ENCODE measurements at regions not wholly inside any gene's neighbourhood (a gene's known extent, or its start where the extent isn't known, plus 50 kb on each side); places are given as distances from the start of the nearest gene placed in this dataset.

DNA sequence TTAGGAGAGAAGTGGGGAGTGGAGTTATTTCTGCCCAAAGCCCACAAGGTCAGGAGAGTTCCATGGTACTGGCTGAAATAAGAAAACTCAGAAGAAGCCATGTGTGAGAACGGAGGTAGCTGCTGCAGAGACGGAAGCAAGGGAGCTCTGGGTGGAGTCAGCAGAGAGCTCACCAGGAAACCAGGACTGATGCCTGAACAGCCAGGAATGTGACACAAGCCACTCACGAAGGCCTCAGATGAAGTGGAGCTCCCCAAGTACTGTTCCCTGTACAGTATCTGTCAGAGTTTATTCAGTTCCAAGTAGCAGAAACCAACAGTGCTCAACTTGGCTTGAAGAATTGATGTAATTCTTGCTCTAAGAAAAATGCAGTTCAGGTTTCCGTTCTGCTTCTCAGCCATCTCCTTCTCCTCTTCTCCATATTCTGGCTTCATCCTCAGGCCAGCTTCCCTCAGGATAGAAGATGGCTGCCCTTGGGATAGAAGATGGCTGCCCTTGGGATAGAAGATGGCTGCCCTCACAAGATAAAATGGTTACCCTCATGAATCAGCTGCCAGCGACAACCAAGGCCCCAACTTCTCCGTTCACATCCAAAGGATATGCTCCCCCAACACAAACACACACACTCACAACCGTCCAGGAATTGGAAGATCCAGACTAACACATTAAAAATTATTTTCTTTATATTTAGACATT is 117.4 kb upstream of the SH3BP4 start:
- DNase-seq, result no peak

- no peak for DNase-seq
Measured at GRCh38 chr2:234830853-234831252, 121.0 kb upstream of the SH3BP4 start.

DNA sequence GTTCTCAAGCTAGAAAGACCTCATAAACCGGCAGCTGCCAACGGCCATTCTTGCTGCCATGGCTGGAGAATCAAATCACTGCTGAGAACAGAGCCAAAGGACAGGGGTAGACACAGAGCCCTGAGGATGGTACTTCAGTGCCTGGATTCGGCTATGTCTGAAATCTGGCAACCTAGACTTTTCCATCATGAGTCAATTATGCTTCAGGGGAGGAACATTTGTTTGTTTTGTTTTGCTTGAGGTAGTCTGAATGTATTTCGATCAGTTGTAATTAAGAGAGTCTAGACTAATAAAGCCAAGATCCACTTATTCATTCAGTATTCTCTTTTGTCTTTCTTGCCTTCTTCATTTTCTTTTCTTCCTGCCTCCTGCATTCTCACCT is 122.8 kb upstream of the SH3BP4 start:
- DNase-seq, result no peak

DNA sequence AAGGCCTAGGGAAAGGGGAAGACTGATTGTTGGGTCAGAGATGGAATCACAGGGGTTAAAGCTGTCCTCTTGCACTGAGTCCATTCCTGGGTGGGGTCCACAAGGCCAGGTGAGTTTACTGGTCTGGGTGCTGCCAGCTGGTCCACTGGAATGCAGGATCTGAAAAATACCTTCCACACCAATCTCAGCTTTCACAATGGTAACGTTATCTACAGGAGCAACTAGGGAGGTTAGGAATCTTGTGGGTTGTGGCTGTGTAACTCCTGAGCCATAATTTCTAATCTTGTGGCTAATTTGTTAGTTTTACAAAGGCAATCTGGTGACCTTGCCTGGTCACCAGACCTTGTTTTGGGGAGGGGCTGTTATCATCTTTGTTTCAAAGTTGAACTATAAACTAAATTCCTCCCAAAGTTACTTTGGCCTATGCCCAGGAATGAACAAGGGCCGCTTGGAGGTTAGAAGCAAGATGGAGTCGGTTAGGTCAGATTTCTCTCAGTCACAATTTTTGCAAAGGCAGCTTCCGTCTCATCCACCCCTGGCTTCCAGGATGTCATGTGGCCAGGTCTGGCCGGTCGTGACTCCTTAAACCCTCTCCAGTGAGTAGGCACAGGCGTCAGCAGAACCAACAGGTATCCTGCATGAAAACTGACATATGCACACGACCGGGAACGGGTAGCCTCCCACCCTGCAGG is 123.3 kb upstream of the SH3BP4 start:
- DNase-seq, result no peak

DNA sequence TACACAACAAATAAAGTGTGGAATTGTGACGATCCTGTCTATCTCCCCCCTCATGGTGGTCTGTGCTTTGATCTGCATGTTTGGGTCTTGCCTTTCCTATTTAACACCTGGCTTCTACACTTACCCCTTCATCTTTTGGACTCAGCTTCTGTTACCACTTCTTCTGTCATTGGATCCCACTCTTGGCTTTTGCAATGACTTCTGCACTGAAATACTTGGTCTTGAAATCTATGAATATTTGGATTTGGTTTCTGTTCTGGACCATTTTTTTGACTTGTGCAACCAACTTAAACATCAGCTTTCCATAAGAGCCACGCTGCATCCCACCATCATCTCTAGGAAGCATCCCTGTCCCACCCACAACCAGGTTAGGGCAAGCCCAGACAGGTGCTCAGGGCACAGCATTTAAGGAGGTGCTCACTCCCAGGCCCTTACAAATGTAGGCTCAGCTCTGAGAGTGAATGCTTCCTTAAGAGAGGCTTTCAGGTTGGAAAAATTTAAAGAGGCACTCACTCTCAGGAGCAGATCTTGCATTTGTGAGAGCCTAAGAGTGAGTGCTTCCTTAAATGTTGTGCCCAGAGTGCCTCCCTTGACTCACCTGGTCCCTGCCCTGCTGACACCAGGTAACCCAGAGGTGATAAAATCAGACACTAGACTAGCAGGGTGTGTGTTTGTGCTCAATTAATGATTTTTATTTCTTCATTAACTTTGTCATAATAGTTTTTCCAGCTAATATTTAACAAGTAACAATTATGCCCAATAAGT is 124.5 kb upstream of the SH3BP4 start:
- no peak for DNase-seq

DNA sequence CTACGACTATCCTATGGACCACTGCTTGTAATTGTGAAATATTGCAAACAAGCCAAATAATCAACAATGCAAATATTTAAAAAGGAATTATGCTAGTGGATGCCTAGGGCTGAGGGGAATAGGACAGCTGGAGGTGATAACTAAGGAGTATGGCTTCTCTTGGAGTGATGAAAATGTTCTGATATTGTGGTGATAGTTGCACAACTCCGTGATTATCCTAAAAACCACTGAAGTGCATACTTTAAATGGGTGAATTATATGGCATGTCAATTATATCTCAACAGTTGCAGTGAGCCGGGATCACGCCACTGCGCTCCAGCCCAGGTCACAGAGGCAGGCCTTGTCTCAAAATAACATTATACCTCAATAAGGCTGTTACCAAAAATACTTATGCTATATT is 125.1 kb upstream of the SH3BP4 start:
- DNase-seq, result no peak

DNA sequence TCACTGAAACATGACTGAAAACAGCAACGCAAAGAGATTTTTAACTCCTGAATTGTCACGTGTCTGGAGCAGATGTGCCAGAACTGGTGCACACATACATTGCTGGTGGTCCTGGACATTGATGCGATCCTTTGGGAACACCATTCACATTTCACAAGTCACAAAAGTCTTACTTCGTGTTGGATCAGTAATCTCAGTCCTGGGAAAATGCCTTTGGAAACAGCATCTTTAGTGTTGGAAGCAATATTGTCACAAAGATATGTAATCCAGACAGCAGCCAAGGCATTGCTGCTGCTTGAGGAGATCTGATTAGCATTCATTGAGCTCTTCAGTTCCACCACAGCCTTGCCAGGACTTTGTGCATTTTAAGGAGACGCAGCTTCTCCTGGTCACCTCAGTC is 126.2 kb upstream of the SH3BP4 start:
- DNase-seq, result no peak

DNA sequence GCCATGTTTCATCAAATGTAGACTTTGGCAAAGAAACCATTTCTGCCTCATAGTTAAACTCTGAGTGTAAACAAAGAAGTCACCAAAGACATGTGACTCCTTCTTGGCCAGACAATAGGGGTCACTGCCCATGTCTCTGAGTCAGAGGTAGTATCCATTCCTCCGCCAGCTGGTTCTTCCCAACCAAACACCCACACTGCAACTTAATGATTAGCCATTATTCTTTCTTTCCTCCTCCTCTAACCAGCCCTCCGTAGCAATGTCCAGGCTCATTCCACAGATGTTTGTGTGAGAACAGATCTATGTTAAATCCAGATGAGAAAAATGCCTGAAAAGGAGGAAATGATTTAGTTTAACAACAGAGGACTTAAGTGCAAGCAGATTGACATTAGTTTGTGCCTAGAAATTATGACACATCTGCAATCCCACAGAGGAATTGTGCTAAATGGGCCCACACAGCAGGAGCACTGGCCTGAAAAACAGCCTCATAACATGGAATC is 127.9 kb upstream of the SH3BP4 start:
- DNase-seq, result no peak

GRCh38 chr2:234823196-234823876 is 128.5 kb upstream of the SH3BP4 start:
- no peak for DNase-seq

- no peak for DNase-seq
Measured at GRCh38 chr2:234821946-234822475, 129.8 kb upstream of the SH3BP4 start.

DNA sequence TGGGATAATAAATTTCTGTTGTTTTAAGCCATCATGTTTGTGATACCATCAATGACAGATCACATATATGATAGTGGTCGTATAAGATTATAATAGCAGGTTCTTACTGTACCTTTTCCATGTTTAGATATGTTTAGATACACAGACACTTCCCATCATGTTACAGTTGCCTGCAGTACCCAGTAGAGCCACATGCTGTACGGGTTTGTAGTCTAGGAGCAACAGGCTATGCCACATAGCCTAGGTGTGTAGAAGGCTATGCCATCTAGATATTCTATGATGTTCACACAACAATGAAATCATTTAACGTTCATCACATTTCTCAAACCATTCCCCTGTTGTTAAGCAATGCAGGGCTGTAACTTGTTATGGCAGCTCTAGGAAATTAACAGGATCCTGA is 132.9 kb upstream of the SH3BP4 start:
- DNase-seq, result no peak

DNA sequence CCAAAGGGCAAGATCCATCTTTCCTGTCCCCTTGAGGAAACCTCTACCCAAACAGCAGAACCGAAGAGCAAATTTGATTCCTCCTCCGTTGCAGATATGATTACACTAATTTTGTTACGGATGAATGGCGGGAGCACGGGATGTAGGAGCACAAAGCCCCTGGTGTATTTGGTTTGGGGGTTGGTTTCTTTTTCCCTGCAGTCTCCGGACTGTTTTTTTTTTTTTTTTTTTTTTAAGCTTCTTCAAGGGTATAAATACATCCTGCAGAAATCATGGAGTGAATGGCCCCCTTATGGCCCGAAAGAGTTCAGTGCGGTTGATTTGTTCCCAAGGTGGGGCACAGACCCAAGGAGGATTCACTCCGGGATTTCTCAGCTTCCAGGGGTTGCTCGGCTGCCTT is 135.3 kb upstream of the SH3BP4 start:
- no peak for DNase-seq

- DNase-seq, result no peak
Measured at GRCh38 chr2:234816056-234816455, 135.8 kb upstream of the SH3BP4 start.

GRCh38 chr2:234814374-234814773 is 137.4 kb upstream of the SH3BP4 start:
- DNase-seq, result no peak

GRCh38 chr2:234812851-234813250 is 139.0 kb upstream of the SH3BP4 start:
- no peak for DNase-seq

DNA sequence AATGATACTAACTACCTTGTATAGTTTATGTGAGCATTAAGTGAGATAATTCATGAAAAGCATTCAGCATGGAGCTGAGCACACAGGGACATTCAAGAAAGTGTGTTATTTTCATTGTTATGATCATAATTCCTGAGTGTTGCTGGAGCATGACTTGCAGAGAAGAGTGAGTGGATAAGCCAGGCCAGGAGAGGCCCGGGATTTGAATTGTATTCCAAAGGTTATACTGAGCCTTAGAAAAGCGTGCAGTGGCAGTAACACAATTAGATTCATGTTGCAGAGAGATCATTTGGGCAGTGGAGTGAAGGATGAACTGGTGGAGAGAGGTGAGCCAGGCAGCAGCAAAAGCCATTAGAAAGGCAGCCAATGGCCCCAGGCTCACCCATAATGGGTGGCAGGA is 142.9 kb upstream of the SH3BP4 start:
- no peak for DNase-seq

DNA sequence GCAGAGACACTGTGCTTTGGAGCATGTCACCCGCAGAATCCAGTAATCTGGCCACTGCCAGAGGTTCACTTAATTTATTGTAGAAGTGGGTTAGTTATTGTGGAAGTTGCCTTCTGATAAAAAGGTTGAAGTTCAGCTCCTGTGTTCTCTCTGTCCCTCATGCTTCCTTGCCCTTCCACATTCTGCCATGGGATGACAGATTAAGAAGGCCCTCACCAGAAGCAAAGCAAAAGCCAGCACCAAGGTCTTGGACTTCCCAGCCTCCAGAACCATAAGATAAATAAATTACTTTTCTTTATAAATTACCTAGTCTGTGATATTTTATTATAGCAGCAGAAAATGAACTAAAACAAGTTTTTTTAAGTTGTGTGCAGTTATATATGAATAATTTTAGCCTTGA is 145.0 kb upstream of the SH3BP4 start:
- DNase-seq, result no peak

DNA sequence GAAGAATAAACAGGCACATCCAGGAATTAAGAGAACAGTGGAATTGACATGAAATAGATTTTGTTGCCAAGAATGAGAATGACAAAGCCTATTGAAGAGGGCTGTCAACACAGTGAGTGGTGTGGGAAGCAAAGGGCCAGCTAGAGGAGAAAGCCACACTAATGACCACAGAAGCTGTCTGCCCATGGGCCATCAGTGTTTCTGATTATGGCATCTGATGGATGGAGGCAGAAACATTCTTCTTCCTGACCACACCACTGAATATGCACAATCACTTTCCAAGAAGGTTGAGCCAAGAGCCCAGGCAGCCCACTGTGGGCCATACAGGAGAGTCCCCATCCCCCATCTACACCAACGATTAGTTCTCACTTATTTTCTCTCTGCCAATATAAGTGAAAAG is 146.0 kb upstream of the SH3BP4 start:
- no peak for DNase-seq

DNA sequence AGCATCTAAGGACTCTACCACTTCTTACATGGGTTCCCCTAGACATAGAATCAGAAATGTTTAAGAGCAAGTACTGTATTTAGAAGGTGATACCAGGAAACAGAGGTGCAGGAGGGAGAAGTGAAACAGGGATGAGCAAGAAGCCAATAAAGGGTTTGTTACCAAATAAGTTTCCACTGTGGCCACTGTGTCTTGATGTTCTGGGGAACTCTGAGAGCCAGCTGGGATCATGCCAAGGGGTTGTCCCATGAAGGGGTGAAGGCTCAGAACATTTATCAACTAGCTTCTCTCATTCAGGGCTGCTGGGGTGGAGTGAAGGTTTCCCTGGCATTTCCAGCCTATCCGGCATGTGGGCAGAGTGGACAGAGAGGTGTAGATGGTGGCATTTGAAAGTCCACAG is 147.1 kb upstream of the SH3BP4 start:
- DNase-seq, result no peak

- DNase-seq, result no peak
Measured at GRCh38 chr2:234802845-234803171, 149.0 kb upstream of the SH3BP4 start.

GRCh38 chr2:234802071-234802844 is 149.6 kb upstream of the SH3BP4 start:
- no peak for DNase-seq

DNA sequence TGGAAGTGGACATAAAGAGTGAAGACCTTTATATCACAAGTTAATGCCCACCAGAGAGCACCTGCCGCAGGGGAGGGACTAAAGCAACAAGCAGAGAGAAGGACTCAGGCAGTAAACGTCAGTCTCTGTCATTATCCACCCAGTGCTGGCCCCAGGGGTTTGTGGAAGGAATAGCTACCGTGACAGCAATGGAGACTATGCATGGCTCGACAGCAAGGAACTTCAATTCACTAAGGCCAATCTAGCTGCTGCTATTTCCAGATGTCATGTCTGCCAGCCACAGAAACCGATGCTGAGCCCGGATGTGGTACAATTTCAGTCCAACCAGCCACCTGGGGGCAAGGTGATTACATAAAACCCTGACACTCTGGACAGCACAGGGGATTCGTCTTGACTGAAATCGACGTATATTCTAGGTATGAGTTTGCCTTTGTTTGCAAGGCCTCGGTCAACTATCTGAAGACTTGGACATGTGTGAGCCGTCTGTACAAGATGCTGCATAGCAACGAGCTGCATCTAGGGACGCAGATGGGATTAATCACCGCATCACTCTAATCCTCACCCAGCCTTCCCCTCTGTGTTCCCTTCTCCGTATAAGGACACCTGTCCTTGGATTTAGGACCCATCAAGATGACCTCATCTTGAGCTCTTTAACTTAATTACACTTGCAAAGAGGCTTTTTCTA is 154.1 kb upstream of the SH3BP4 start:
- no peak for DNase-seq

Data from activated CD4-positive, alpha-beta T cell treated with anti-CD3 and anti-CD28 coated beads, Interleukin-2, amount 50 U/mL, for 48 hours (primary cell).